Brain microvascular endothelial cell (primary cell): ENCODE measurements at regions not wholly inside any gene's neighbourhood (a gene's known extent, or its start where the extent isn't known, plus 50 kb on each side); places are given as distances from the start of the nearest gene placed in this dataset.
"Not testable (repeated sequence)": the region's sequence is repeated elsewhere in the genome, so short reads cannot be mapped to it uniquely, and the experiment has no call there.

ENCODE experiments used
- DNase-seq: peaks from one replicate; pipeline ENCODE4 v3.0.0-alpha.2; 2020
- H3K27ac ChIP-seq: fragments of 250-450 bp; sonication (Bioruptor Pico); 2 replicates; pipeline ENCODE4 v1.5.1; 2020; ENCODE audit warnings: mild to moderate bottlenecking, moderate library complexity
- H3K27me3 ChIP-seq: fragments of 250-450 bp; sonication (Bioruptor Pico); replicated peaks from 2 replicates; pipeline ENCODE4 v1.5.1; 2020; ENCODE audit warnings: mild to moderate bottlenecking
- H3K36me3 ChIP-seq: fragments of 250-450 bp; sonication (Bioruptor Pico); replicated peaks from 2 replicates; pipeline ENCODE4 v1.5.1; 2020; ENCODE audit warnings: mild to moderate bottlenecking
- H3K4me3 ChIP-seq: 2 replicates; pipeline ENCODE4 v1.5.1; 2011; ENCODE audit warnings: low read depth, mild to moderate bottlenecking, control low read depth, low read length, moderate library complexity
- CTCF ChIP-seq: IDR thresholded peaks from 2 replicates; pipeline ENCODE4 v1.5.1; 2011; ENCODE audit warnings: low read depth, mild to moderate bottlenecking, moderate library complexity, low read length, control low read depth, inconsistent platforms; ENCODE audit errors: missing control alignments
- in situ Hi-C: cut with HindIII; loops from 2 replicates; pipeline ENCODE4 v1.10.0; 2017; ENCODE audit warnings: low sequenced_read_pairs, low pct_ligation_motif_present

- no peak for TF ChIP-seq CTCF
- no peak overlapping the region for H3K27ac ChIP-seq
- no peaks in the 10 kb centered on the region for H3K36me3 ChIP-seq
- no peak overlapping the region for H3K4me3 ChIP-seq
- H3K27me3 ChIP-seq, result no peaks in the 10 kb centered on the region
- DNase-seq, result no peak
- in situ Hi-C loops, result no loop called here
Observed at GRCh38 chr21:25199944-25200343, 407.3 kb downstream of the MRPL39 start.

GRCh38 chr21:25191141-25191540 lies 416.1 kb downstream of the MRPL39 start:
- H3K27me3 ChIP-seq, result no peaks in the 10 kb centered on the region
- no peak for TF ChIP-seq CTCF
- H3K4me3 ChIP-seq, result no peak overlapping the region
- in situ Hi-C loops, result no loop called here
- no peaks in the 10 kb centered on the region for H3K36me3 ChIP-seq
- no peak overlapping the region for H3K27ac ChIP-seq
- DNase-seq, result no peak

GRCh38 chr21:25189497-25189896 lies 417.8 kb downstream of the MRPL39 start:
- no peaks in the 10 kb centered on the region for H3K36me3 ChIP-seq
- no peak for TF ChIP-seq CTCF
- DNase-seq, result no peak
- in situ Hi-C loops, result no loop called here
- H3K27me3 ChIP-seq, result no peaks in the 10 kb centered on the region
- H3K4me3 ChIP-seq, result no peak overlapping the region
- no peak overlapping the region for H3K27ac ChIP-seq

GRCh38 chr21:25188677-25189079 lies 418.6 kb downstream of the MRPL39 start:
- Histone ChIP-seq H3K27me3 (no peaks in the 10 kb centered on the region), H3K4me3 (no peak overlapping the region), H3K36me3 (no peaks in the 10 kb centered on the region), H3K27ac (no peak overlapping the region)
- no peak for TF ChIP-seq CTCF
- no peak for DNase-seq
- in situ Hi-C loops, result no loop called here

- no peaks in the 10 kb centered on the region for H3K36me3 ChIP-seq
- no peaks in the 10 kb centered on the region for H3K27me3 ChIP-seq
- TF ChIP-seq CTCF, result no peak
- no peak for DNase-seq
- H3K27ac ChIP-seq, result no peak overlapping the region
- in situ Hi-C loops, result no loop called here
- no peak overlapping the region for H3K4me3 ChIP-seq
Observed at GRCh38 chr21:25186273-25186672, 421.0 kb downstream of the MRPL39 start.

- no peak for DNase-seq
- in situ Hi-C loops, result no loop called here
- Histone ChIP-seq H3K36me3 (no peaks in the 10 kb centered on the region), H3K27ac (no peak overlapping the region), H3K4me3 (no peak overlapping the region), H3K27me3 (no peaks in the 10 kb centered on the region)
- no peak for TF ChIP-seq CTCF
Observed at GRCh38 chr21:25183577-25183976, 423.7 kb downstream of the MRPL39 start.

- H3K36me3 ChIP-seq, H3K27me3 ChIP-seq, DNase-seq, in situ Hi-C loops, H3K27ac ChIP-seq, H3K4me3 ChIP-seq: not testable (repeated sequence)
Observed at GRCh38 chr21:25181690-25182089, 425.6 kb downstream of the MRPL39 start.
